WTC11 (cell line): ENCODE measurements at regions not wholly inside any gene's neighbourhood (a gene's known extent, or its start where the extent isn't known, plus 50 kb on each side); places are given as distances from the start of the nearest gene placed in this dataset.

Experiments used
- ATAC-seq: fragments of 200-7000 bp; cut with Tn5 transposase; 2 replicates; pipeline ENCODE4 v1.10.0; 2021; ENCODE audit warnings: mild to moderate bottlenecking, moderate library complexity
- CTCF ChIA-PET: fragments of 300-600 bp; sonication (Branson Sonifier 250); formaldehyde crosslinking; loops from one replicate; lab custom pipeline; 2021; ENCODE audit warnings: antibody characterized with exemption; lab: Charles Lee
- POLR2A ChIA-PET: fragments of 350-600 bp; sonication (Branson Sonifier 250); formaldehyde crosslinking; loops from one replicate; lab custom pipeline; 2021; ENCODE audit warnings: antibody characterized with exemption; lab: Charles Lee
- DNase-seq: peaks from one replicate; pipeline ENCODE4 v3.0.0; 2021; ENCODE audit warnings: low spot score
- H3K27ac Mint-ChIP-seq: 2 replicates; pipeline ENCODE4 v1.8.0; 2021; ENCODE audit warnings: mixed read lengths
- H3K27me3 Mint-ChIP-seq: 2 replicates; pipeline ENCODE4 v1.8.0; 2021; ENCODE audit warnings: low read depth, mild to moderate bottlenecking, moderate library complexity, mixed read lengths
- H3K36me3 Mint-ChIP-seq: 2 replicates; pipeline ENCODE4 v1.8.0; 2021; ENCODE audit warnings: mixed read lengths
- H3K4me1 Mint-ChIP-seq: 2 replicates; pipeline ENCODE4 v1.8.0; 2022; ENCODE audit warnings: mixed read lengths
- H3K4me3 Mint-ChIP-seq: 2 replicates; pipeline ENCODE4 v1.8.0; 2021; ENCODE audit warnings: mild to moderate bottlenecking, moderate library complexity, mixed read lengths
- H3K9me3 Mint-ChIP-seq: 2 replicates; pipeline ENCODE4 v1.8.0; 2021; ENCODE audit warnings: mixed read lengths
- AR ChIP-seq: fragments of 250-450 bp; sonication (Bioruptor Pico); IDR thresholded peaks from 2 replicates; pipeline ENCODE4 v1.9.0; 2021; ENCODE audit warnings: mild to moderate bottlenecking
- ARID4B ChIP-seq: sonication (generic); formaldehyde crosslinking; IDR thresholded peaks from 2 replicates; pipeline ENCODE4 v1.8.0; 2023; ENCODE audit warnings: missing genetic modification reagents, mild to moderate bottlenecking, borderline replicate concordance
- E2F1 ChIP-seq: sonication (generic); formaldehyde crosslinking; IDR thresholded peaks from 2 replicates; pipeline ENCODE4 v1.8.0; 2022; ENCODE audit warnings: mild to moderate bottlenecking, missing genetic modification reagents
- E2F4 ChIP-seq: sonication (generic); formaldehyde crosslinking; IDR thresholded peaks from 2 replicates; pipeline ENCODE4 v1.8.1; 2022; ENCODE audit warnings: low read depth, mild to moderate bottlenecking, moderate library complexity, missing genetic modification reagents, borderline replicate concordance
- FOXP4 ChIP-seq: sonication (generic); formaldehyde crosslinking; IDR thresholded peaks from 2 replicates; pipeline ENCODE4 v1.8.0; 2022; ENCODE audit warnings: mild to moderate bottlenecking, missing genetic modification reagents
- GTF2I ChIP-seq: fragments of 250-450 bp; sonication (Bioruptor Pico); conservative IDR thresholded peaks from 2 replicates; pipeline ENCODE4 v1.4.0; 2021; ENCODE audit warnings: mild to moderate bottlenecking
- MYBL2 ChIP-seq: sonication (generic); formaldehyde crosslinking; IDR thresholded peaks from 2 replicates; pipeline ENCODE4 v1.8.1; 2023; ENCODE audit warnings: mild to moderate bottlenecking, moderate library complexity, missing genetic modification reagents
- NFATC4 ChIP-seq: fragments of 250-450 bp; sonication (Bioruptor Pico); IDR thresholded peaks from 2 replicates; pipeline ENCODE4 v1.9.0; 2021; ENCODE audit warnings: mild to moderate bottlenecking
- RELA ChIP-seq: sonication (generic); formaldehyde crosslinking; IDR thresholded peaks from 2 replicates; pipeline ENCODE4 v1.8.1; 2022; ENCODE audit warnings: missing genetic modification reagents, mild to moderate bottlenecking, borderline replicate concordance
- RORB ChIP-seq: fragments of 250-450 bp; sonication (Bioruptor Pico); IDR thresholded peaks from 2 replicates; pipeline ENCODE4 v1.9.0; 2021; ENCODE audit warnings: mild to moderate bottlenecking
- SOX15 ChIP-seq: fragments of 250-450 bp; sonication (Bioruptor Pico); IDR thresholded peaks from 2 replicates; pipeline ENCODE4 v1.9.0; 2021; ENCODE audit warnings: mild to moderate bottlenecking
- TCF7 ChIP-seq: sonication (generic); formaldehyde crosslinking; IDR thresholded peaks from 2 replicates; pipeline ENCODE4 v1.8.0; 2022; ENCODE audit warnings: mild to moderate bottlenecking, low read depth, missing genetic modification reagents, moderate library complexity
- TEAD4 ChIP-seq: sonication (generic); formaldehyde crosslinking; IDR thresholded peaks from 2 replicates; pipeline ENCODE4 v1.8.0; 2022; ENCODE audit warnings: mild to moderate bottlenecking, missing genetic modification reagents
- USF1 ChIP-seq: sonication (generic); formaldehyde crosslinking; IDR thresholded peaks from 2 replicates; pipeline ENCODE4 v1.8.0; 2022; ENCODE audit warnings: mild to moderate bottlenecking, missing genetic modification reagents
- ZNF232 ChIP-seq: sonication (generic); formaldehyde crosslinking; IDR thresholded peaks from 2 replicates; pipeline ENCODE4 v1.8.0; 2022; ENCODE audit warnings: mild to moderate bottlenecking, missing genetic modification reagents
- ZNF425 ChIP-seq: fragments of 250-450 bp; sonication (Bioruptor Pico); conservative IDR thresholded peaks from 2 replicates; pipeline ENCODE4 v1.9.0; 2021; ENCODE audit warnings: mild to moderate bottlenecking
- ZSCAN18 ChIP-seq: fragments of 250-450 bp; sonication (Bioruptor Pico); IDR thresholded peaks from 2 replicates; pipeline ENCODE4 v2.1.2; 2022; ENCODE audit warnings: mild to moderate bottlenecking, moderate library complexity

GRCh38 chr4:14336656-14337055 is 665.6 kb upstream of the CPEB2 start:
- Mint-ChIP-seq H3K36me3 (no peaks in the 10 kb centered on the region), H3K4me3 (no peak overlapping the region), H3K27me3 (no peaks in the 10 kb centered on the region), H3K27ac (no peak overlapping the region), H3K9me3 (peaks cover 9% of the 10 kb centered on the region), H3K4me1 (peaks cover 18% of the 10 kb centered on the region)
- no peak for ATAC-seq
- no peak for TF ChIP-seq USF1 (CRISPR knock-in tag)
- no peak for TF ChIP-seq SOX15 (CRISPR knock-in tag)
- no peak for TF ChIP-seq FOXP4 (CRISPR knock-in tag)
- TF ChIP-seq NFATC4 (CRISPR knock-in tag) = no peak
- TF ChIP-seq RORB (CRISPR knock-in tag) = no peak
- TF ChIP-seq ZSCAN18 (CRISPR knock-in tag) = no peak
- no peak for TF ChIP-seq AR (CRISPR knock-in tag)
- TF ChIP-seq E2F1 (CRISPR knock-in tag) = no peak
- TF ChIP-seq RELA (CRISPR knock-in tag) = no peak
- TF ChIP-seq TCF7 (CRISPR knock-in tag) = no peak
- CTCF ChIA-PET = no interaction called here
- POLR2A ChIA-PET = no interaction called here
- DNase-seq = no peak

- Mint-ChIP-seq H3K27ac (no peak overlapping the region), H3K36me3 (no peaks in the 10 kb centered on the region), H3K4me1 (peaks cover 18% of the 10 kb centered on the region), H3K9me3 (peaks cover 9% of the 10 kb centered on the region), H3K4me3 (no peak overlapping the region), H3K27me3 (no peaks in the 10 kb centered on the region)
- no peak for ATAC-seq
- DNase-seq = no peak
- CTCF ChIA-PET = no interaction called here
- POLR2A ChIA-PET = no interaction called here
- TF ChIP-seq TEAD4 (CRISPR knock-in tag) (no peak), MYBL2 (CRISPR knock-in tag) (no peak), ZNF232 (CRISPR knock-in tag) (no peak), ZNF425 (no peak), ARID4B (CRISPR knock-in tag) (no peak), GTF2I (CRISPR knock-in tag) (no peak), E2F4 (CRISPR knock-in tag) (no peak)
Observed at GRCh38 chr4:14337892-14338584, 664.2 kb upstream of the CPEB2 start.
